KMS-11 (cell line): ENCODE measurements at regions not wholly inside any gene's neighbourhood (a gene's known extent, or its start where the extent isn't known, plus 50 kb on each side); places are given as distances from the start of the nearest gene placed in this dataset.
"Not testable (repeated sequence)": the region's sequence is repeated elsewhere in the genome, so short reads cannot be mapped to it uniquely, and the experiment has no call there.

Experiments used
- H2AFZ ChIP-seq: fragments of 200-600 bp; sonication (generic); 2 replicates; pipeline ENCODE4 v1.6.1; 2016; ENCODE audit warnings: antibody characterized with exemption, mixed run types, low read depth
- H3K27ac ChIP-seq: fragments of 200-600 bp; sonication (generic); 2 replicates; pipeline ENCODE4 v1.6.1; 2016; ENCODE audit warnings: mild to moderate bottlenecking, mixed run types
- H3K27me3 ChIP-seq: fragments of 200-600 bp; sonication (generic); 2 replicates; pipeline ENCODE4 v1.6.1; 2017; ENCODE audit warnings: mild to moderate bottlenecking, low read depth, mixed run types, moderate library complexity; ENCODE audit not compliant: insufficient read depth
- H3K36me3 ChIP-seq: fragments of 200-600 bp; sonication (generic); 2 replicates; pipeline ENCODE4 v1.6.1; 2017; ENCODE audit warnings: mild to moderate bottlenecking, mixed run types; ENCODE audit not compliant: insufficient read depth
- H3K4me1 ChIP-seq: fragments of 200-600 bp; sonication (generic); 2 replicates; pipeline ENCODE4 v1.6.1; 2016; ENCODE audit warnings: mild to moderate bottlenecking, low read depth, mixed run types; ENCODE audit not compliant: poor library complexity, severe bottlenecking
- H3K4me2 ChIP-seq: fragments of 200-600 bp; sonication (generic); 2 replicates; pipeline ENCODE4 v1.7.0; 2016; ENCODE audit warnings: mild to moderate bottlenecking, mixed run types
- H3K4me3 ChIP-seq: fragments of 200-600 bp; sonication (generic); IDR thresholded peaks from 2 replicates; pipeline ENCODE4 v1.6.1; 2017; ENCODE audit warnings: low read depth, low read length, mixed read lengths; ENCODE audit not compliant: insufficient read depth
- H3K79me2 ChIP-seq: fragments of 200-600 bp; sonication (generic); 2 replicates; pipeline ENCODE4 v1.6.1; 2016; ENCODE audit warnings: low read depth, mixed run types; ENCODE audit not compliant: insufficient read depth
- H3K9ac ChIP-seq: fragments of 200-600 bp; sonication (generic); 2 replicates; pipeline ENCODE4 v1.6.1; 2016; ENCODE audit warnings: mild to moderate bottlenecking, mixed run types
- H4K20me1 ChIP-seq: fragments of 200-600 bp; sonication (generic); 2 replicates; pipeline ENCODE4 v1.6.1; 2016; ENCODE audit warnings: mild to moderate bottlenecking, mixed run types; ENCODE audit not compliant: insufficient read depth
- TF ChIP-seq, protein P1 (sequence below): fragments of 200-600 bp; sonication (generic); conservative IDR thresholded peaks from 2 replicates; pipeline ENCODE4 v1.6.1; 2017; ENCODE audit warnings: low read depth, mild to moderate bottlenecking, antibody characterized with exemption, low read length, moderate library complexity, mixed read lengths

DNA sequence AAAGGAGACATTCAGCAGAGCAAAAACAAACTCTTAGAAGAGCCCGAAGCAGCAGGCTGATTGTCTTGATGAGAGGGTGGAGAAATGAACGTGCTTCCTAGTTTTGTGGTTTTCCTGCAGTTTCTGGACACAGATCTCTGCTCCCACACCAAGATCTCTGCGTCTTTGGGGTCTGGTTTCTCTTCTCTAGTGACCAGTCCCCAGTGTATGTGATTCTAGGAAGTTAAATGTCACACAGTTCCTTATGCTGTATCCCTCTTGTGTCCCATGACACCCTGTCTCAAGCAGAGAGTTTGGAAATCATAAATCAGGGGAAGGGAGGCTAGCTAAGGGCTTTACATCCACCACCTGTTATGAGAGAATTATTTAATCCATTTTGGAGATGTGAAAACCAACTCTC is 55.4 kb upstream of the KLF14 start:
- H3K36me3 ChIP-seq: no peaks in the 10 kb centered on the region
- H3K9ac ChIP-seq: no peak overlapping the region
- H3K79me2 ChIP-seq: no peaks in the 10 kb centered on the region
- H4K20me1 ChIP-seq: no peaks in the 10 kb centered on the region
- TF ChIP-seq, protein P1, sequence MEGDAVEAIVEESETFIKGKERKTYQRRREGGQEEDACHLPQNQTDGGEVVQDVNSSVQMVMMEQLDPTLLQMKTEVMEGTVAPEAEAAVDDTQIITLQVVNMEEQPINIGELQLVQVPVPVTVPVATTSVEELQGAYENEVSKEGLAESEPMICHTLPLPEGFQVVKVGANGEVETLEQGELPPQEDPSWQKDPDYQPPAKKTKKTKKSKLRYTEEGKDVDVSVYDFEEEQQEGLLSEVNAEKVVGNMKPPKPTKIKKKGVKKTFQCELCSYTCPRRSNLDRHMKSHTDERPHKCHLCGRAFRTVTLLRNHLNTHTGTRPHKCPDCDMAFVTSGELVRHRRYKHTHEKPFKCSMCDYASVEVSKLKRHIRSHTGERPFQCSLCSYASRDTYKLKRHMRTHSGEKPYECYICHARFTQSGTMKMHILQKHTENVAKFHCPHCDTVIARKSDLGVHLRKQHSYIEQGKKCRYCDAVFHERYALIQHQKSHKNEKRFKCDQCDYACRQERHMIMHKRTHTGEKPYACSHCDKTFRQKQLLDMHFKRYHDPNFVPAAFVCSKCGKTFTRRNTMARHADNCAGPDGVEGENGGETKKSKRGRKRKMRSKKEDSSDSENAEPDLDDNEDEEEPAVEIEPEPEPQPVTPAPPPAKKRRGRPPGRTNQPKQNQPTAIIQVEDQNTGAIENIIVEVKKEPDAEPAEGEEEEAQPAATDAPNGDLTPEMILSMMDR: no peak
- H3K27me3 ChIP-seq: no peaks in the 10 kb centered on the region
- H3K27ac ChIP-seq: no peak overlapping the region
- no peaks in the 10 kb centered on the region for H3K4me1 ChIP-seq
- no peak overlapping the region for H3K4me2 ChIP-seq
- no peak overlapping the region for H2AFZ ChIP-seq
- no peak overlapping the region for H3K4me3 ChIP-seq

DNA sequence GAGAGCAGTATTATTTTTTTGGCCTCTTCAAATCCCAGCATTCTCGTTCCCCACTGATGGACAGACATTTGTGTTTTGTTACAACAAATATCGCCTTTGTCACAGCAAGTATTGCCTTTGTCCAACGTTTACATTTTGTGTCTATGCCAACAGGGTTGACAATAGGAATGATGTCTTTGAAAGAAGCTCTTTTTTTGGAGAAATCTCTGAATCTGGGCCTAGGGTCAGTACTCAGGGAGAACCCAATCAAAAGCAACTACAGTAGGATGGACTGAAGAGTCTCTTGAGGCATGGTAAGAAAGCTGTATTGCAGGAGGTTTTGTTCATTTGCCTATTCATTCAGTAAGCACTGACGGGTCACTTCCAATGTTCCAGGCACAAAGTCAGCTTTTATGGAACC is 57.7 kb upstream of the KLF14 start:
- no peak overlapping the region for H3K9ac ChIP-seq
- TF ChIP-seq, protein P1: no peak

DNA sequence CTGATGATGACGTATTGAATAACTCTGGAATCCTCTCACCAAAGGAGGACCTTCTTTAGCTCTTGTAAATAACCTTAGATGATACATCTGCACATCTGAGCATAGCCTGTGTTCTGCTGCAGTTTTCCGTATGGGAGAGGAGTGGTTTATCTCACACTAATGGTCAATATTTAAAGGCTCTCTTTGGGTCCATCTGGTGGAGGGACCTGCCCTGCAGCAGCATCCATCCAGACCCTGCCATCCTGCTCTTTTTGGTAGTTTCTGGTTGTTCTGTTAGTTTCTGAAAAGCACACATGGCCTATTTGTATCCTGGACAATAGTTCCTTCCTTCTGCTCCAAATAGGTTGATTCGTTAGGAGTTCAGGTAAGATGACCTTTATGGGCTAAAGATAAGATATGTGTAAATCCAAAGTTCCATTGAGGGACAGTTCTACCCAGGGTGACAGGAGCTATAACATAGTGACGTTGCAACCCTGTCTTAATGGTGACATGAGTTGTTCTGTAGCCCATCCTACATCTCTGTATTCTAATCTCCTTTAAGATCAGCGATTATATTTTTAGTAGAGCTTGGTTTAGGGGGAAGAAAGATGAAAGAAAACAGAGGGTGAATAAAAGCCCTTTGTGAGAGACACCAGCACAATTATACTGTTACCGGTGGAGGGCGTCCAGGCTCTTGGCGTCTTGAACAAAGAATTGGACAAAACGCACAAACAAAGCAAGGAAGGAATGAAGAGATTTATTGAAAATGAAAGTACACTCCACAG is 60.0 kb upstream of the KLF14 start:
- Histone ChIP-seq H3K79me2 (no peaks in the 10 kb centered on the region), H3K4me3 (no peak overlapping the region), H3K9ac (no peak overlapping the region), H4K20me1 (no peaks in the 10 kb centered on the region), H3K4me2 (no peak overlapping the region), H3K27ac (no peak overlapping the region), H3K27me3 (no peaks in the 10 kb centered on the region), H3K4me1 (no peaks in the 10 kb centered on the region), H3K36me3 (no peaks in the 10 kb centered on the region), H2AFZ (no peak overlapping the region)
- TF ChIP-seq, protein P1: no peak

More for the DNA sequence above, 57.7 kb upstream of the KLF14 start:
- no peaks in the 10 kb centered on the region for H3K27me3 ChIP-seq
- H4K20me1 ChIP-seq: no peaks in the 10 kb centered on the region
- H3K4me1 ChIP-seq: no peaks in the 10 kb centered on the region
- H3K27ac ChIP-seq: no peak overlapping the region
- no peak overlapping the region for H2AFZ ChIP-seq
- H3K79me2 ChIP-seq: no peaks in the 10 kb centered on the region
- H3K4me3 ChIP-seq: no peak overlapping the region
- no peaks in the 10 kb centered on the region for H3K36me3 ChIP-seq
- H3K4me2 ChIP-seq: no peak overlapping the region

DNA sequence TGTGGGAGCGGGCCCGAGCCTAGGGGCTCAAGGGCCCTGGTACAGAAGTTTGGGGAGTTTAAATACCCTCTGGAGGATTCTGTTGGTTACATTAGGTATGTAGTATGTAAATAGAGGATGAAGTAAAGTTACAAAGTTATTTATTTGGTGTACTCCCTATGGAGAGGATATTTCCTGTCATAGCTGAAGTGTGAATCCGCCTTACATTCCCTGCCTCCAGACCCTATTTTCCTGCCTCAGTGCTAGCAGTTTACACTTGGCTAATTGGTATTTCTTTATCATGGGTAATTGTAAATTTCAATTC is 60.6 kb upstream of the KLF14 start:
- no peaks in the 10 kb centered on the region for H3K27me3 ChIP-seq
- no peaks in the 10 kb centered on the region for H3K4me1 ChIP-seq
- TF ChIP-seq, protein P1: no peak
- no peak overlapping the region for H3K4me2 ChIP-seq
- no peak overlapping the region for H3K9ac ChIP-seq
- no peaks in the 10 kb centered on the region for H3K79me2 ChIP-seq
- no peak overlapping the region for H3K27ac ChIP-seq
- H2AFZ ChIP-seq: no peak overlapping the region
- H3K36me3 ChIP-seq: no peaks in the 10 kb centered on the region
- H4K20me1 ChIP-seq: no peaks in the 10 kb centered on the region
- H3K4me3 ChIP-seq: no peak overlapping the region

DNA sequence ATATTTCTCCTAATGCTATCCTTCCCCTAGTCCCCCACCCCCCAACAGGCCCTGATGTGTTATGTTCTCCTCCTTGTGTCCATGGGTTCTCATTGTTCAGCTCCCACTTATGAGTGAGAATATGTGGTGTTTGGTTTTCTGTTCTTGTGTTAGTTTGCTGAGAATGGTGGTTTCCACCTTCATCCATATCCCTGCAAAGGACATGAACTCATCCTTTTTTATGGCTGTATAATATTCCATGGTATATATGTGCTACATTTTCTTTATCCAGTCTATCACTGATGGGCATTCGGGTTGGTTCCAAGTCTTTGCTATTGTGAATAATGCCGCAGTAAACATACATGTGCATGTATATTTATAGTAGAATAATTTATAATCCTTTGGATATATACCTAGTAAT is 62.4 kb upstream of the KLF14 start:
- H3K36me3 ChIP-seq, H3K4me1 ChIP-seq, H2AFZ ChIP-seq, H3K4me2 ChIP-seq, H3K4me3 ChIP-seq, H3K27ac ChIP-seq, H3K79me2 ChIP-seq, H3K27me3 ChIP-seq, H3K9ac ChIP-seq, H4K20me1 ChIP-seq: not testable (repeated sequence)
